ENCODE measurements at regions not wholly inside any gene's neighbourhood (a gene's known extent, or its start where the extent isn't known, plus 50 kb on each side); places are given as distances from the start of the nearest gene placed in this dataset.
A peak's percentile ranks its signal among the peaks of the same experiment; 100 is the strongest.
"Not testable (repeated sequence)": the region's sequence is repeated elsewhere in the genome, so short reads cannot be mapped to it uniquely, and the experiment has no call there.

- DNase-seq: no peak
Measured at GRCh38 chr10:100612601-100613595, 77.2 kb downstream of the HIF1AN start.

GRCh38 chr10:100613846-100614245 is 78.1 kb downstream of the HIF1AN start:
- DNase-seq: no peak

GRCh38 chr10:100614429-100615095 is 78.8 kb downstream of the HIF1AN start:
- DNase-seq: no peak

GRCh38 chr10:100615241-100615640 is 79.5 kb downstream of the HIF1AN start:
- no peak for DNase-seq

GRCh38 chr10:100615908-100616307 is 80.2 kb downstream of the HIF1AN start:
- DNase-seq: no peak

GRCh38 chr10:100618091-100618615 is 82.4 kb downstream of the HIF1AN start:
- DNase-seq: no peak

- no peak for DNase-seq
Measured at GRCh38 chr10:100618632-100619255, 83.0 kb downstream of the HIF1AN start.

- no peak for DNase-seq
Measured at GRCh38 chr10:100620087-100620835, 84.5 kb downstream of the HIF1AN start.

GRCh38 chr10:100621360-100622205 is 85.8 kb downstream of the HIF1AN start:
- peak; percentile 24 for DNase-seq

- DNase-seq: no peak
Measured at GRCh38 chr10:100622946-100623345, 87.2 kb downstream of the HIF1AN start.

GRCh38 chr10:100623521-100624230 is 87.9 kb downstream of the HIF1AN start:
- DNase-seq: no peak

- DNase-seq: no peak
Measured at GRCh38 chr10:100624298-100624697, 88.6 kb downstream of the HIF1AN start.

- DNase-seq: no peak
Measured at GRCh38 chr10:100625816-100626215, 90.1 kb downstream of the HIF1AN start.

GRCh38 chr10:100628061-100628460 is 92.3 kb downstream of the HIF1AN start:
- DNase-seq: no peak

GRCh38 chr10:100631192-100631591 is 95.4 kb downstream of the HIF1AN start:
- no peak for DNase-seq

- DNase-seq: no peak
Measured at GRCh38 chr10:100632027-100632426, 96.3 kb downstream of the HIF1AN start.

- DNase-seq: no peak
Measured at GRCh38 chr10:100634034-100634433, 98.3 kb downstream of the HIF1AN start.

GRCh38 chr10:100636848-100637553 is 101.3 kb downstream of the HIF1AN start:
- DNase-seq: no peak

GRCh38 chr10:100637785-100638184 is 102.0 kb downstream of the HIF1AN start:
- no peak for DNase-seq

- not testable (repeated sequence) for DNase-seq
Measured at GRCh38 chr10:100638969-100639368, 103.2 kb downstream of the HIF1AN start.
